Liver (tissue), 3 donors: ENCODE measurements at regions not wholly inside any gene's neighbourhood (a gene's known extent, or its start where the extent isn't known, plus 50 kb on each side); places are given as distances from the start of the nearest gene placed in this dataset.

Experiments
- CTCF ChIP-seq: fragments of 150-350 bp; IDR thresholded peaks from 2 replicates; pipeline ENCODE4 v1.5.1; 2017; ENCODE audit warnings: improper control_type of control experiment, low read depth, low read length; ENCODE audit not compliant: missing input control
- EGR1 ChIP-seq, 2 donors: IDR thresholded peaks; 2 replicates each; pipeline ENCODE4 v1.6.1; 2016 to 2018; ENCODE audit warnings: antibody characterized with exemption in 2 of 2, low read depth in 2 of 2
- FOXA2 ChIP-seq: IDR thresholded peaks from 2 replicates; pipeline ENCODE4 v1.6.1; 2016; ENCODE audit warnings: antibody characterized with exemption
- TAF1 ChIP-seq: conservative IDR thresholded peaks from 2 replicates; pipeline ENCODE4 v1.6.1; 2016; ENCODE audit warnings: antibody characterized with exemption, mild to moderate bottlenecking
- YY1 ChIP-seq: IDR thresholded peaks from 2 replicates; pipeline ENCODE4 v1.6.1; 2016; ENCODE audit warnings: antibody characterized with exemption, mild to moderate bottlenecking
- donor health status: healthy.
- donor health status: healthy.

DNA sequence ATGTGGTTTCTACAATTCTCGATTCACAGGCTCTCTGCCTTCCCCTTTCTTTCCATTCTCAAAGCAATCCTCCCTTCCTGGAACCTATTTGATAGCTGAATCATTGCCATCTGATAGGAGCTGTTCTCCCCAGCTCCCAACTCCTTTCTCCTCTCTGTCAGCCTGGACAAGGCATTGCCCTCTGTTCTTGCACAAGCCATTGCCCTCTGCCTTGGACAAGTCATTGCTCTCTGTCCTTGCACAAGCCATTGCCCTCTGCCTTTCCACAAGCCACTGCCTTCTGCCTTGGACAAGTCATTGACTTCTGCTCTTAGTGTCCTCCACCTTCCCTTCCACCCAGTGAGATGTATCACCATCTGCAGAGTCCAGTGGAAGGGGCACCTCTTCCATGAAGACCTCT is 256.1 kb upstream of the STS start:
- TF ChIP-seq CTCF (no peak), YY1 (peak; percentile 21), EGR1 (IDR thresholded peaks at IDR 0.05; ENCODE audit: low read depth in 2 of 2) (no peak), TAF1 (no peak), FOXA2 (no peak)
